Keratinocyte (primary cell): ENCODE measurements at regions not wholly inside any gene's neighbourhood (a gene's known extent, or its start where the extent isn't known, plus 50 kb on each side); places are given as distances from the start of the nearest gene placed in this dataset.

ENCODE experiments used
- CTCF ChIP-seq, 3 experiments: IDR thresholded peaks in 1 of 3; conservative IDR thresholded peaks in 1 of 3; optimal IDR thresholded peaks in 1 of 3; 2 replicates in 2 of 3; 3 replicates in 1 of 3; pipeline versions ENCODE3 to v1.5.1; 2011; ENCODE audit warnings: low read length in 3 of 3, mild to moderate bottlenecking in 3 of 3, moderate library complexity in 2 of 3, control low read depth in 1 of 3, inconsistent platforms in 1 of 3; ENCODE audit not compliant: insufficient read depth in 2 of 3; ENCODE audit errors: extremely low read depth in 1 of 3
- EZH2 ChIP-seq: IDR thresholded peaks from one replicate; pipeline ENCODE4 v1.6.1; 2012; ENCODE audit warnings: inconsistent platforms, mild to moderate bottlenecking, low read length, moderate library complexity

GRCh38 chr2:215754546-215754945 lies 258.8 kb downstream of the MREG start:
- TF ChIP-seq CTCF (optimal IDR thresholded peaks at IDR 0.05 in 1 of 3, IDR thresholded peaks at IDR 0.05 in 1 of 3, conservative IDR thresholded peaks at IDR 0.05 in 1 of 3; ENCODE audit: extremely low read depth in 1 of 3, insufficient read depth in 2 of 3, low read length in 3 of 3) (no peak), EZH2 (no peak)
